ENCODE measurements at regions not wholly inside any gene's neighbourhood (a gene's known extent, or its start where the extent isn't known, plus 50 kb on each side); places are given as distances from the start of the nearest gene placed in this dataset.

GRCh38 chr1:79539001-79539400 is 532.5 kb upstream of the ADGRL4 start:
- TF ChIP-seq CTCF (conservative IDR thresholded peaks at IDR 0.05; ENCODE audit: low read length) (no peak), EZH2phosphoT487 (IDR thresholded peaks at IDR 0.05; ENCODE audit: borderline replicate concordance, low read depth, low read length) (no peak)
